GM23338 (cell line): ENCODE measurements at regions not wholly inside any gene's neighbourhood (a gene's known extent, or its start where the extent isn't known, plus 50 kb on each side); places are given as distances from the start of the nearest gene placed in this dataset.
A peak's percentile ranks its signal among the peaks of the same experiment; 100 is the strongest.

Source experiments
- ATAC-seq: fragments of 200-7000 bp; cut with Tn5 transposase; 3 replicates; pipeline ENCODE4 v1.9.1; 2020
- DNase-seq: peaks from one replicate; pipeline ENCODE4 v3.0.0-alpha.2; 2015; ENCODE audit warnings: low spot score
- H2AFZ ChIP-seq: fragments of 200-600 bp; sonication (generic); 2 replicates; pipeline ENCODE4 v1.8.0; 2016; ENCODE audit warnings: antibody characterized with exemption, mild to moderate bottlenecking, moderate library complexity
- H3F3A ChIP-seq: fragments of 200-600 bp; sonication (generic); replicated peaks from 2 replicates; pipeline ENCODE4 v1.8.0; 2017; ENCODE audit warnings: antibody characterized with exemption, mixed run types, low read depth
- H3K27ac ChIP-seq: fragments of 200-600 bp; sonication (generic); 2 replicates; pipeline ENCODE4 v1.6.1; 2016; ENCODE audit warnings: low read depth
- H3K27me3 ChIP-seq: fragments of 200-600 bp; sonication (generic); 2 replicates; pipeline ENCODE4 v1.8.0; 2016; ENCODE audit warnings: mild to moderate bottlenecking, mixed run types, moderate library complexity; ENCODE audit not compliant: insufficient read depth
- H3K36me3 ChIP-seq: fragments of 200-600 bp; sonication (generic); 2 replicates; pipeline ENCODE4 v1.8.0; 2016; ENCODE audit warnings: mild to moderate bottlenecking; ENCODE audit not compliant: insufficient read depth
- H3K4me1 ChIP-seq: fragments of 200-600 bp; sonication (generic); 2 replicates; pipeline ENCODE4 v1.8.0; 2016; ENCODE audit warnings: mild to moderate bottlenecking, moderate library complexity; ENCODE audit not compliant: insufficient read depth
- H3K4me2 ChIP-seq: fragments of 200-600 bp; sonication (generic); 2 replicates; pipeline ENCODE4 v1.7.1; 2017; ENCODE audit warnings: mixed run types
- H3K4me3 ChIP-seq: fragments of 200-600 bp; sonication (generic); 2 replicates; pipeline ENCODE4 v1.6.1; 2016; ENCODE audit warnings: mixed run types
- H3K79me2 ChIP-seq: fragments of 200-600 bp; sonication (generic); replicated peaks from 2 replicates; pipeline ENCODE4 v1.8.0; 2017; ENCODE audit warnings: mild to moderate bottlenecking; ENCODE audit not compliant: insufficient read depth
- H3K9me2 ChIP-seq: fragments of 200-600 bp; sonication (generic); 2 replicates; pipeline ENCODE4 v1.8.0; 2017; ENCODE audit not compliant: insufficient read depth
- H4K20me1 ChIP-seq: fragments of 200-600 bp; sonication (generic); replicated peaks from 2 replicates; pipeline ENCODE4 v1.8.0; 2017; ENCODE audit warnings: mild to moderate bottlenecking; ENCODE audit not compliant: insufficient read depth
- H3K27ac Mint-ChIP-seq: 2 replicates; pipeline ENCODE4 v1.8.0; 2020; ENCODE audit warnings: inconsistent platforms, mild to moderate bottlenecking, moderate library complexity, mixed read lengths
- H3K27me3 Mint-ChIP-seq: 3 replicates; pipeline ENCODE4 v1.8.0; 2022; ENCODE audit warnings: low read depth, mild to moderate bottlenecking, moderate library complexity, mixed read lengths, inconsistent platforms; ENCODE audit not compliant: insufficient read depth, poor library complexity
- H3K36me3 Mint-ChIP-seq: 3 replicates; pipeline ENCODE4 v1.8.0; 2021; ENCODE audit warnings: low read depth, mild to moderate bottlenecking, inconsistent platforms, moderate library complexity, mixed read lengths
- H3K4me1 Mint-ChIP-seq: 3 replicates; pipeline ENCODE4 v1.8.0; 2020; ENCODE audit warnings: mild to moderate bottlenecking, inconsistent platforms, mixed read lengths
- H3K4me3 Mint-ChIP-seq: 3 replicates; pipeline ENCODE4 v1.8.0; 2021; ENCODE audit warnings: moderate library complexity, mild to moderate bottlenecking, inconsistent platforms, mixed read lengths
- H3K9me3 Mint-ChIP-seq: 3 replicates; pipeline ENCODE4 v1.8.0; 2020; ENCODE audit warnings: moderate library complexity, mild to moderate bottlenecking, inconsistent platforms, mixed read lengths
- EZH2phosphoT487 ChIP-seq: fragments of 200-600 bp; sonication (generic); IDR thresholded peaks from one replicate; pipeline ENCODE4 v1.8.1; 2018; ENCODE audit warnings: antibody characterized with exemption; ENCODE audit not compliant: unreplicated experiment
- JUNB ChIP-seq: IDR thresholded peaks from one replicate; pipeline ENCODE4 v1.6.1; 2016; ENCODE audit warnings: antibody characterized with exemption; ENCODE audit not compliant: unreplicated experiment
- POLR2AphosphoS5 ChIP-seq: IDR thresholded peaks from 2 replicates; pipeline ENCODE4 v1.6.1; 2016; ENCODE audit warnings: antibody characterized with exemption, low read depth
- STAT1 ChIP-seq: IDR thresholded peaks from one replicate; pipeline ENCODE4 v1.6.1; 2016; ENCODE audit warnings: antibody characterized with exemption; ENCODE audit not compliant: unreplicated experiment
- ZNF114 ChIP-seq: fragments of 250-450 bp; sonication (Bioruptor Pico); IDR thresholded peaks from 2 replicates; pipeline ENCODE4 v1.5.0; 2020; ENCODE audit warnings: mild to moderate bottlenecking, moderate library complexity
- ZNF331 ChIP-seq: fragments of 250-450 bp; sonication (Bioruptor Pico); IDR thresholded peaks from 2 replicates; pipeline ENCODE4 v1.5.0; 2020; ENCODE audit warnings: low read depth, mild to moderate bottlenecking, moderate library complexity
- TF ChIP-seq, protein P1 (sequence below): fragments of 250-450 bp; sonication (Bioruptor Pico); IDR thresholded peaks from 2 replicates; pipeline ENCODE4 v1.5.0; 2020; ENCODE audit warnings: mild to moderate bottlenecking, moderate library complexity
- TF ChIP-seq, protein P2 (sequence below): IDR thresholded peaks from 2 replicates; pipeline ENCODE4 v1.6.1; 2016; ENCODE audit warnings: antibody characterized with exemption

DNA sequence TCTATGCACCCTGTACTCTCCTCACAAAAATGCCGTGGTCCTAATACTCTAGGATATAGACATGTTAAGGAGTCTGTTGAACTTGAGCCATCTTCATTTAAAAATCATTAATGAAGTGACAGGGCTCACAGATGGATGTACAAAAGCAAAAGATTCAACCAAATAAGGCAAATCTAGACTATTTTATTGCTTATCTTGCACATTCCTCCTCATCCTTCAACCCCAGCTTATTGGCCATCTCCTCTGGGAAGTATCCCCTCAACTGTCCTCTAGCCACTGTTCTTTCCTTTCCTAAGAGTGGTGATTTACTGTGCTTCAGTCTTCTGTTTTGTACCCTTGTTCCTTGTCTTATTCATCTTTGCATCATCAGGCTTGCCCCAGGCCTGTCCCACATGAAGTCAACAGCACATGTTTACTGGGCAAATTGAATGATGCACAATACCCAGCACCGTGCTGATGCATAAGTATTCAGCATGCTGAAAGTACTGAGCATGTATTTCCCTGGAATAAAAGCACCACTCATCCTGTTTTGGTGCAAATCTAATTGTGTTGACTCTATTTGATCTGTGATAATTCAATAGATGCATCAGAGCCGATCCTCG is 287.3 kb upstream of the CLNK start:
- no peak overlapping the region for H3K4me3 ChIP-seq
- Mint-ChIP-seq H3K9me3 (no peaks in the 10 kb centered on the region; the same call in 2 of the 3 replicates), H3K36me3 (no peaks in the 10 kb centered on the region), H3K4me1 (no peaks in the 10 kb centered on the region), H3K4me3 (no peak overlapping the region), H3K27me3 (peaks cover 3% of the 10 kb centered on the region), H3K27ac (no peak overlapping the region)
- peak overlapping the region; percentile 38; the same call in 1 of the 2 replicates for H2AFZ ChIP-seq
- no peaks in the 10 kb centered on the region for H3K27me3 ChIP-seq
- ATAC-seq = no peak
- H3K79me2 ChIP-seq = no peaks in the 10 kb centered on the region
- no peaks in the 10 kb centered on the region for H3K36me3 ChIP-seq
- no peaks in the 10 kb centered on the region for H3K9me2 ChIP-seq
- H3K27ac ChIP-seq = no peak overlapping the region
- H3F3A ChIP-seq = no peaks in the 10 kb centered on the region
- no peak overlapping the region for H3K4me2 ChIP-seq
- no peaks in the 10 kb centered on the region for H3K4me1 ChIP-seq
- TF ChIP-seq EZH2phosphoT487 = no peak
- TF ChIP-seq ZNF331 (CRISPR knock-in tag) = no peak
- TF ChIP-seq, protein P1, sequence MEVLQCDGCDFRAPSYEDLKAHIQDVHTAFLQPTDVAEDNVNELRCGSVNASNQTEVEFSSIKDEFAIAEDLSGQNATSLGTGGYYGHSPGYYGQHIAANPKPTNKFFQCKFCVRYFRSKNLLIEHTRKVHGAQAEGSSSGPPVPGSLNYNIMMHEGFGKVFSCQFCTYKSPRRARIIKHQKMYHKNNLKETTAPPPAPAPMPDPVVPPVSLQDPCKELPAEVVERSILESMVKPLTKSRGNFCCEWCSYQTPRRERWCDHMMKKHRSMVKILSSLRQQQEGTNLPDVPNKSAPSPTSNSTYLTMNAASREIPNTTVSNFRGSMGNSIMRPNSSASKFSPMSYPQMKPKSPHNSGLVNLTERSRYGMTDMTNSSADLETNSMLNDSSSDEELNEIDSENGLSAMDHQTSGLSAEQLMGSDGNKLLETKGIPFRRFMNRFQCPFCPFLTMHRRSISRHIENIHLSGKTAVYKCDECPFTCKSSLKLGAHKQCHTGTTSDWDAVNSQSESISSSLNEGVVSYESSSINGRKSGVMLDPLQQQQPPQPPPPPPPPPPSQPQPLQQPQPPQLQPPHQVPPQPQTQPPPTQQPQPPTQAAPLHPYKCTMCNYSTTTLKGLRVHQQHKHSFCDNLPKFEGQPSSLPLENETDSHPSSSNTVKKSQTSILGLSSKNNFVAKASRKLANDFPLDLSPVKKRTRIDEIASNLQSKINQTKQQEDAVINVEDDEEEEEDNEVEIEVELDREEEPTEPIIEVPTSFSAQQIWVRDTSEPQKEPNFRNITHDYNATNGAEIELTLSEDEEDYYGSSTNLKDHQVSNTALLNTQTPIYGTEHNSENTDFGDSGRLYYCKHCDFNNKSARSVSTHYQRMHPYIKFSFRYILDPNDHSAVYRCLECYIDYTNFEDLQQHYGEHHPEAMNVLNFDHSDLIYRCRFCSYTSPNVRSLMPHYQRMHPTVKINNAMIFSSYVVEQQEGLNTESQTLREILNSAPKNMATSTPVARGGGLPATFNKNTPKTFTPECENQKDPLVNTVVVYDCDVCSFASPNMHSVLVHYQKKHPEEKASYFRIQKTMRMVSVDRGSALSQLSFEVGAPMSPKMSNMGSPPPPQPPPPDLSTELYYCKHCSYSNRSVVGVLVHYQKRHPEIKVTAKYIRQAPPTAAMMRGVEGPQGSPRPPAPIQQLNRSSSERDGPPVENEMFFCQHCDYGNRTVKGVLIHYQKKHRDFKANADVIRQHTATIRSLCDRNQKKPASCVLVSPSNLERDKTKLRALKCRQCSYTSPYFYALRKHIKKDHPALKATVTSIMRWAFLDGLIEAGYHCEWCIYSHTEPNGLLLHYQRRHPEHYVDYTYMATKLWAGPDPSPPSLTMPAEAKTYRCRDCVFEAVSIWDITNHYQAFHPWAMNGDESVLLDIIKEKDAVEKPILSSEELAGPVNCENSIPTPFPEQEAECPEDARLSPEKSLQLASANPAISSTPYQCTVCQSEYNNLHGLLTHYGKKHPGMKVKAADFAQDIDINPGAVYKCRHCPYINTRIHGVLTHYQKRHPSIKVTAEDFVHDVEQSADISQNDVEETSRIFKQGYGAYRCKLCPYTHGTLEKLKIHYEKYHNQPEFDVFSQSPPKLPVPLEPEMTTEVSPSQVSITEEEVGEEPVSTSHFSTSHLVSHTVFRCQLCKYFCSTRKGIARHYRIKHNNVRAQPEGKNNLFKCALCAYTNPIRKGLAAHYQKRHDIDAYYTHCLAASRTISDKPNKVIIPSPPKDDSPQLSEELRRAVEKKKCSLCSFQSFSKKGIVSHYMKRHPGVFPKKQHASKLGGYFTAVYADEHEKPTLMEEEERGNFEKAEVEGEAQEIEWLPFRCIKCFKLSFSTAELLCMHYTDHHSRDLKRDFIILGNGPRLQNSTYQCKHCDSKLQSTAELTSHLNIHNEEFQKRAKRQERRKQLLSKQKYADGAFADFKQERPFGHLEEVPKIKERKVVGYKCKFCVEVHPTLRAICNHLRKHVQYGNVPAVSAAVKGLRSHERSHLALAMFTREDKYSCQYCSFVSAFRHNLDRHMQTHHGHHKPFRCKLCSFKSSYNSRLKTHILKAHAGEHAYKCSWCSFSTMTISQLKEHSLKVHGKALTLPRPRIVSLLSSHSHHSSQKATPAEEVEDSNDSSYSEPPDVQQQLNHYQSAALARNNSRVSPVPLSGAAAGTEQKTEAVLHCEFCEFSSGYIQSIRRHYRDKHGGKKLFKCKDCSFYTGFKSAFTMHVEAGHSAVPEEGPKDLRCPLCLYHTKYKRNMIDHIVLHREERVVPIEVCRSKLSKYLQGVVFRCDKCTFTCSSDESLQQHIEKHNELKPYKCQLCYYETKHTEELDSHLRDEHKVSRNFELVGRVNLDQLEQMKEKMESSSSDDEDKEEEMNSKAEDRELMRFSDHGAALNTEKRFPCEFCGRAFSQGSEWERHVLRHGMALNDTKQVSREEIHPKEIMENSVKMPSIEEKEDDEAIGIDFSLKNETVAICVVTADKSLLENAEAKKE = no peak
- TF ChIP-seq, protein P2, sequence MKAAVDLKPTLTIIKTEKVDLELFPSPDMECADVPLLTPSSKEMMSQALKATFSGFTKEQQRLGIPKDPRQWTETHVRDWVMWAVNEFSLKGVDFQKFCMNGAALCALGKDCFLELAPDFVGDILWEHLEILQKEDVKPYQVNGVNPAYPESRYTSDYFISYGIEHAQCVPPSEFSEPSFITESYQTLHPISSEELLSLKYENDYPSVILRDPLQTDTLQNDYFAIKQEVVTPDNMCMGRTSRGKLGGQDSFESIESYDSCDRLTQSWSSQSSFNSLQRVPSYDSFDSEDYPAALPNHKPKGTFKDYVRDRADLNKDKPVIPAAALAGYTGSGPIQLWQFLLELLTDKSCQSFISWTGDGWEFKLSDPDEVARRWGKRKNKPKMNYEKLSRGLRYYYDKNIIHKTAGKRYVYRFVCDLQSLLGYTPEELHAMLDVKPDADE = no peak
- no peak for TF ChIP-seq STAT1
- no peak for TF ChIP-seq POLR2AphosphoS5
- TF ChIP-seq ZNF114 (CRISPR knock-in tag) = no peak
- TF ChIP-seq JUNB = no peak
- DNase-seq = no peak
- H4K20me1 ChIP-seq = no peaks in the 10 kb centered on the region
